ENCODE measurements at regions not wholly inside any gene's neighbourhood (a gene's known extent, or its start where the extent isn't known, plus 50 kb on each side); places are given as distances from the start of the nearest gene placed in this dataset.
"Not testable (repeated sequence)": the region's sequence is repeated elsewhere in the genome, so short reads cannot be mapped to it uniquely, and the experiment has no call there.

DNA sequence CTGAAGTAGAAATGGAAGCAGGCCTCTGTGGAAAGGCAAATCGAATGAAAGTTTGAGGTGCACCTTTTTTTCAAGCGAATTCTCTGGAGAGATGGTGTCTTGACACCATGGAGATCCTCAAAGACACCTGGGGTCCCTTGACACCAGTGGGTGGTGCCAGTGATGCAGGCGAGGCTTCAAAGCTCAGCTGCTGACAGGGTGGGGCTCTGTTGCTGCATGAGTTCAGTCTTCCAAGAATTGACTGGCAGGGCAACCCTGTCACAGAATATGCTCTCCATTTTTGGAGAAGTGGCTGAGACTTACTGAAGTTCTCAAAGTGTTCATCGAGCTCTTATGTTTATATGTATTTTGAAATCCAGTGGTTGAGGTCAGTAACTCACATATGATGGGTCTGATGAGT lies 1741.6 kb downstream of the SPATA31A7 start:
- WGBS, result no CpG with 5 or more reads among the region's 4 CpGs
- H3K4me3 ChIP-seq; H3K27ac ChIP-seq (replicated peaks in 1 of 4); H3K36me3 ChIP-seq; H3K4me1 ChIP-seq; intact Hi-C loops (cut with DNase I); DNase-seq (ENCODE audit: extremely low spot score); H3K27me3 ChIP-seq; H3K9me3 ChIP-seq: not testable (repeated sequence)

GRCh38 chr9:62952840-62953239 lies 1763.0 kb downstream of the SPATA31A7 start:
- DNase-seq (ENCODE audit: extremely low spot score); H3K27me3 ChIP-seq; H3K4me3 ChIP-seq; H3K27ac ChIP-seq (replicated peaks in 1 of 4); H3K4me1 ChIP-seq; H3K9me3 ChIP-seq; H3K36me3 ChIP-seq; intact Hi-C loops (cut with DNase I): not testable (repeated sequence)
- no CpG with 5 or more reads among the region's 2 CpGs for WGBS

Small RNA genes lying in the stretch of these regions (small RNA-seq; reads per million reads assigned to genes)
- gene RNA5SP283, result 0.17 to 1.7 (median 0.68) reads per million in 3 donors
